Trophoblast cell (in vitro differentiated cells and primary cell): ENCODE measurements at regions not wholly inside any gene's neighbourhood (a gene's known extent, or its start where the extent isn't known, plus 50 kb on each side); places are given as distances from the start of the nearest gene placed in this dataset.

ENCODE experiments used
- DNase-seq, 2 donors: peaks; one replicate each; pipeline ENCODE4 v3.0.0-alpha.2; 2016
- H2AFZ ChIP-seq: 2 replicates; pipeline ENCODE4 v1.6.1; 2013; ENCODE audit warnings: low read length, moderate library complexity, mild to moderate bottlenecking; ENCODE audit not compliant: insufficient read depth, poor library complexity
- H2AK5ac ChIP-seq: 2 replicates; pipeline ENCODE4 v1.6.1; 2013; ENCODE audit warnings: mild to moderate bottlenecking, low read length
- H2BK120ac ChIP-seq: 2 replicates; pipeline ENCODE4 v1.6.1; 2013; ENCODE audit warnings: low read length, mild to moderate bottlenecking, moderate library complexity; ENCODE audit not compliant: insufficient read depth, poor library complexity
- H2BK12ac ChIP-seq: 2 replicates; pipeline ENCODE4 v1.6.1; 2013; ENCODE audit warnings: mild to moderate bottlenecking, low read length, moderate library complexity
- H2BK5ac ChIP-seq: 2 replicates; pipeline ENCODE4 v1.6.1; 2013; ENCODE audit warnings: low read length, low read depth, moderate library complexity, mild to moderate bottlenecking; ENCODE audit not compliant: poor library complexity
- H3K14ac ChIP-seq: 2 replicates; pipeline ENCODE4 v1.6.1; 2013; ENCODE audit warnings: mild to moderate bottlenecking, low read length
- H3K18ac ChIP-seq: 2 replicates; pipeline ENCODE4 v1.6.1; 2013; ENCODE audit warnings: mild to moderate bottlenecking, low read length
- H3K23ac ChIP-seq: 2 replicates; pipeline ENCODE4 v1.6.1; 2013; ENCODE audit warnings: low read length
- H3K27ac ChIP-seq: 2 replicates; pipeline ENCODE4 v1.5.1; 2013; ENCODE audit warnings: low read depth, mild to moderate bottlenecking, inconsistent platforms, low read length, moderate library complexity
- H3K27me3 ChIP-seq: 2 replicates; pipeline ENCODE4 v1.6.1; 2013; ENCODE audit warnings: inconsistent platforms, mild to moderate bottlenecking, low read length, moderate library complexity; ENCODE audit not compliant: insufficient read depth
- H3K36me3 ChIP-seq, 2 experiments: 1 replicate in 1 of 2; 2 replicates in 1 of 2; pipeline ENCODE4 v1.6.1; 2013; ENCODE audit warnings: low read length in 2 of 2, mild to moderate bottlenecking in 2 of 2, moderate library complexity in 1 of 2; ENCODE audit not compliant: insufficient read depth in 2 of 2, control insufficient read depth in 1 of 2
- H3K4ac ChIP-seq: 2 replicates; pipeline ENCODE4 v1.6.1; 2013; ENCODE audit warnings: low read depth, mild to moderate bottlenecking, low read length, moderate library complexity
- H3K4me1 ChIP-seq, 2 experiments: 1 replicate in 1 of 2; 2 replicates in 1 of 2; pipeline ENCODE4 v1.6.1; 2013; ENCODE audit warnings: low read length in 2 of 2, mild to moderate bottlenecking in 2 of 2, moderate library complexity in 1 of 2; ENCODE audit not compliant: insufficient read depth in 2 of 2, control insufficient read depth in 1 of 2
- H3K4me2 ChIP-seq: 2 replicates; pipeline ENCODE4 v1.6.1; 2013; ENCODE audit warnings: inconsistent platforms, mild to moderate bottlenecking, low read length, moderate library complexity
- H3K4me3 ChIP-seq: 2 replicates; pipeline ENCODE4 v1.5.1; 2013; ENCODE audit warnings: mild to moderate bottlenecking, low read depth, low read length, inconsistent platforms
- H3K79me1 ChIP-seq: one replicate; pipeline ENCODE4 v1.6.1; 2013; ENCODE audit warnings: low read length
- H3K79me2 ChIP-seq: 2 replicates; pipeline ENCODE4 v1.6.1; 2013; ENCODE audit warnings: low read length, mild to moderate bottlenecking; ENCODE audit not compliant: control insufficient read depth, insufficient read depth, poor library complexity
- H3K9ac ChIP-seq: 2 replicates; pipeline ENCODE4 v1.6.1; 2013; ENCODE audit warnings: mild to moderate bottlenecking, low read length
- H3K9me3 ChIP-seq: 2 replicates; pipeline ENCODE4 v1.6.1; 2013; ENCODE audit warnings: low read depth, mild to moderate bottlenecking, control low read depth, inconsistent platforms, low read length; ENCODE audit not compliant: insufficient read depth
- H4K12ac ChIP-seq: 2 replicates; pipeline ENCODE4 v1.6.1; 2013; ENCODE audit warnings: low read depth, mild to moderate bottlenecking, low read length, moderate library complexity
- H4K8ac ChIP-seq: 2 replicates; pipeline ENCODE4 v1.6.1; 2013; ENCODE audit warnings: low read depth, mild to moderate bottlenecking, low read length, moderate library complexity
- H4K91ac ChIP-seq: one replicate; pipeline ENCODE4 v1.6.1; 2013; ENCODE audit warnings: low read depth, mild to moderate bottlenecking, low read length, moderate library complexity
- WGBS: extraction: QIAGEN DNeasy Blood & Tissue Kit; methylation state at CpG from one replicate; pipeline ENCODE4 v1.1.7; 2013; ENCODE audit warnings: missing lambda C conversion rate; ENCODE audit not compliant: insufficient read length, insufficient coverage; ENCODE audit errors: extremely low coverage; 5-methylcytosine and 5-hydroxymethylcytosine counted together

DNA sequence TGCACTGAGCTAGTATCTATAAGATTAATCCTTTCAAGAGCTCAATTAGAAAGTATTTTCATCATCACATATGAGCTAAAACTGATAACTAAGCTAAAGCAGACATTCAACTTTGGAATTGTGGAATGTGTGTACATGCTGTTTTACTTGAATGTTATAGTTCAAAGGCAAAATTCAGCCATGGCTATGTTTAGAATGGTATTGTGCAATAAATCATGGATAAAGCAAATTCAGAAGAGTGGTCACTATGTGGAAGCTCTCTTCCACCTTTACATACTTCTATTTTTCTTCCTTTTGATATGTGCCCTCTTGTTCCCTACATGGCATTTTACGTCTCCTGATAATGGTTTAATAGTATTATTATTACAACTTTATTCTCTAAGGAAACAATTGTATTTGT is 1366.3 kb upstream of the LRRTM1 start:
- H3K79me1 ChIP-seq: no peaks in the 10 kb centered on the region
- WGBS: no CpG with 5 or more reads among the region's 1 CpG

DNA sequence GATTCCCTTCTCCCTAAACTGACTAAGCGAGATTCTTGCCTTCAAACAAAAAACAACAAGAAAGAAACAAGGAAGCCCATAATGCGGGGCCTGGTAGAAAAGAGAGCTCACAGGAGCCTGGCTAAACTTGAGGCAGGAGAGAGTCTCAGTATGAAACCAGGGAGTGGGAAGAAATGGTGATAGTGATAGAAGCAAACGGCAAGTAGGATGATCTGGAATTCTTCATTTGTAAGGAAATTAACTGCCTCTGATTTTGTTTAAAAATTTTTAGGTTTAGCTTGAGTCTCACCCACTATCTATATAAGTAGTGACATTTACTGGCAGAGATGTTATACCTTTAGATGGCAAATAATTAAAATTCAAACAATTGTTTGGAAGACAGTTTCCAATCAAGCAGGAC is 1356.5 kb upstream of the LRRTM1 start:
- Histone ChIP-seq H3K4me2 (no peak overlapping the region), H2BK120ac (no peak overlapping the region), H3K4me3 (no peak overlapping the region), H4K91ac (no peak overlapping the region), H3K27me3 (no peaks in the 10 kb centered on the region), H2AK5ac (no peak overlapping the region), H4K12ac (no peak overlapping the region), H3K23ac (no peak overlapping the region), H3K27ac (no peak overlapping the region), H4K8ac (no peak overlapping the region), H3K9me3 (peaks cover 1% of the 10 kb centered on the region), H3K79me1 (no peaks in the 10 kb centered on the region), H3K9ac (no peak overlapping the region), H2BK12ac (no peak overlapping the region), H3K18ac (no peak overlapping the region), H3K36me3 (no peaks in the 10 kb centered on the region), H3K14ac (no peak overlapping the region), H2AFZ (no peak overlapping the region), H3K79me2 (no peaks in the 10 kb centered on the region), H3K4ac (no peak overlapping the region), H2BK5ac (no peak overlapping the region), H3K4me1 (no peaks in the 10 kb centered on the region)
- WGBS: no CpG with 5 or more reads among the region's 3 CpGs
- DNase-seq: no peak

More for the DNA sequence above, 1366.3 kb upstream of the LRRTM1 start:
- Histone ChIP-seq H3K4me3 (no peak overlapping the region), H3K4me2 (no peak overlapping the region), H2BK120ac (no peak overlapping the region), H3K9ac (no peak overlapping the region), H3K23ac (no peak overlapping the region), H3K4me1 (no peaks in the 10 kb centered on the region), H3K9me3 (no peaks in the 10 kb centered on the region), H3K14ac (no peak overlapping the region), H3K36me3 (no peaks in the 10 kb centered on the region), H3K79me2 (no peaks in the 10 kb centered on the region), H3K4ac (no peak overlapping the region), H2AK5ac (no peak overlapping the region), H3K18ac (no peak overlapping the region), H4K12ac (no peak overlapping the region), H2BK5ac (no peak overlapping the region), H3K27ac (no peak overlapping the region), H2AFZ (no peak overlapping the region), H2BK12ac (no peak overlapping the region), H3K27me3 (no peaks in the 10 kb centered on the region), H4K8ac (no peak overlapping the region), H4K91ac (no peak overlapping the region)
- no peak for DNase-seq

DNA sequence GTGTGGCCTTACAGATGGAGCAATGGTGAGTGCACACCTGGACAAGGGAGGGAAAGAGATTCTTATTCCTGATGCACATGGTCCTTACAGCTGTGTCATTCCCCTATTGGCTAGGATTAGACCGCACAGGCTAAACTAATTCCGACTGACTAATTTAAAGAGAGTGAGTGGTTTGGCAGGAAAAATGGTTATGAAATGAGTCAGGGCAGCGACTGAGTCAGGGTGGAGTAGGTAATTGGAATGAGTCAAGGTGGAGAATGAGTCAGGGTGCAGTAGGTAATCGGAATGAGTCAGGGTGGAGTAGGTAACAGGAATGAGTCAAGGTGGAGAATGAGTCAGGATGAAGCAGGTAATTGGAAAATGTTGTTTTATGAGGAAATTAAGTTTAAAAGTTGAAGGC is 1353.7 kb upstream of the LRRTM1 start:
- no peak overlapping the region for H4K12ac ChIP-seq
- peaks cover 1% of the 10 kb centered on the region for H3K9me3 ChIP-seq
- H3K14ac ChIP-seq: no peak overlapping the region
- no peak overlapping the region for H3K27ac ChIP-seq
- H2BK5ac ChIP-seq: no peak overlapping the region
- no peak overlapping the region for H2AFZ ChIP-seq
- H3K4me1 ChIP-seq: no peaks in the 10 kb centered on the region
- H3K4me3 ChIP-seq: no peak overlapping the region
- H3K79me1 ChIP-seq: no peaks in the 10 kb centered on the region
- H3K18ac ChIP-seq: no peak overlapping the region
- no peak overlapping the region for H4K91ac ChIP-seq
- H3K23ac ChIP-seq: no peak overlapping the region
- no CpG with 5 or more reads among the region's 4 CpGs for WGBS
- no peak overlapping the region for H2AK5ac ChIP-seq
- H2BK12ac ChIP-seq: no peak overlapping the region
- H4K8ac ChIP-seq: no peak overlapping the region
- no peaks in the 10 kb centered on the region for H3K79me2 ChIP-seq
- peak; percentile 66 to 85 for DNase-seq
- no peak overlapping the region for H3K4ac ChIP-seq
- no peak overlapping the region for H2BK120ac ChIP-seq
- H3K9ac ChIP-seq: no peak overlapping the region
- no peak overlapping the region for H3K4me2 ChIP-seq
- H3K27me3 ChIP-seq: no peaks in the 10 kb centered on the region
- H3K36me3 ChIP-seq: no peaks in the 10 kb centered on the region

DNA sequence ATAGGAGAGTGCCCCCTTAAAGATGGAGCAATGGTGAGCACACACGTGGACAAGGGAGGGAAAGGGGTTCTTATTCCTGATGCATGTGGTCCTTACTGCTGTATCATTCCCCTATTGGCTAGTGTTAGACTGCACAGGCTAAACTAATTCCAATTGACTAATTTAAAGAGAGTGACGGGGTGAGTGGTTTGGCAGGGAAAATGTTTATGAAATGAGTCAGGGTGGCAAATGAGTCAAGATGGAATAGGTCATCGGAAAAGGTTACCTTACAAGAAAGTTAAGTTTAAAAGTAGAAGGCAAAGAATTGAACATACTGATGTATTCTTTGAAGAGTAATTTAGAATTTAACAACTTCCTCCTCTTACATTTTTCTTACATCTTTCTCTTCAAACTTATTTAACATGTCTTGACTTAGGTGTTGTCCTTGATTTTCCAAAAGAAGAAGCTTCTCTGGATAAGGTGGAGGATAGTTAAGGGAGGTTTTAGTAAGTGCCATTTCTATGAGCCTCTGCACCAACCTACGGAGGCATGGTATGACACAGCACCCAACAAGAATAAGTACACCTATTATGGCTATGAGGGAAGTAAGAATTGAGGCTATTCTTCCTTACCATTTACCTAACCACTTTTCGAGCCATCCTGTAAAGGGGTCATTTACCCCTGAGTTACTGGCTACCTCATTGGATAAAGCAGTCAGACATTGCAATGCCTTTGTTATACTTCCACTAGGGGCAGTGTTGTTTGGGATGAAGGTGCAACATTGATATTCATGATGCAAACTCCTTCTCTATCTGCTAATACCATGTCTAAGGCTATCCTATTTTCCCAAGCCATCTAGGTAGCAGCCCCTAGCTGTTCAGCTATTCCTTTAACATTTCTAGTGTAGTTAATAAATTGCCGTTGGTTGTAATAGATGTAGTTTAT is 1345.8 kb upstream of the LRRTM1 start:
- Histone ChIP-seq H3K4me1 (no peaks in the 10 kb centered on the region), H3K18ac (no peak overlapping the region), H3K4ac (no peak overlapping the region), H4K12ac (no peak overlapping the region), H3K27ac (no peak overlapping the region), H3K9me3 (no peaks in the 10 kb centered on the region), H2BK120ac (no peak overlapping the region), H4K8ac (no peak overlapping the region), H3K79me1 (no peaks in the 10 kb centered on the region), H3K14ac (no peak overlapping the region), H2AK5ac (no peak overlapping the region), H2AFZ (no peak overlapping the region), H3K9ac (no peak overlapping the region), H3K36me3 (no peaks in the 10 kb centered on the region), H2BK5ac (no peak overlapping the region), H4K91ac (no peak overlapping the region), H3K23ac (no peak overlapping the region), H2BK12ac (no peak overlapping the region), H3K79me2 (no peaks in the 10 kb centered on the region), H3K4me3 (no peak overlapping the region), H3K4me2 (no peak overlapping the region), H3K27me3 (no peaks in the 10 kb centered on the region)
- WGBS: no CpG with 5 or more reads among the region's 6 CpGs
- DNase-seq: peak in 1 of 2 donors; percentile 50
